NCI-H1105 (cell line): ENCODE measurements at regions not wholly inside any gene's neighbourhood (a gene's known extent, or its start where the extent isn't known, plus 50 kb on each side); places are given as distances from the start of the nearest gene placed in this dataset.
"Not testable (repeated sequence)": the region's sequence is repeated elsewhere in the genome, so short reads cannot be mapped to it uniquely, and the experiment has no call there.

Experiments
- DNase-seq: peaks from one replicate; lab custom pipeline; 2025; lab: John Stamatoyannopoulos, UW

DNA sequence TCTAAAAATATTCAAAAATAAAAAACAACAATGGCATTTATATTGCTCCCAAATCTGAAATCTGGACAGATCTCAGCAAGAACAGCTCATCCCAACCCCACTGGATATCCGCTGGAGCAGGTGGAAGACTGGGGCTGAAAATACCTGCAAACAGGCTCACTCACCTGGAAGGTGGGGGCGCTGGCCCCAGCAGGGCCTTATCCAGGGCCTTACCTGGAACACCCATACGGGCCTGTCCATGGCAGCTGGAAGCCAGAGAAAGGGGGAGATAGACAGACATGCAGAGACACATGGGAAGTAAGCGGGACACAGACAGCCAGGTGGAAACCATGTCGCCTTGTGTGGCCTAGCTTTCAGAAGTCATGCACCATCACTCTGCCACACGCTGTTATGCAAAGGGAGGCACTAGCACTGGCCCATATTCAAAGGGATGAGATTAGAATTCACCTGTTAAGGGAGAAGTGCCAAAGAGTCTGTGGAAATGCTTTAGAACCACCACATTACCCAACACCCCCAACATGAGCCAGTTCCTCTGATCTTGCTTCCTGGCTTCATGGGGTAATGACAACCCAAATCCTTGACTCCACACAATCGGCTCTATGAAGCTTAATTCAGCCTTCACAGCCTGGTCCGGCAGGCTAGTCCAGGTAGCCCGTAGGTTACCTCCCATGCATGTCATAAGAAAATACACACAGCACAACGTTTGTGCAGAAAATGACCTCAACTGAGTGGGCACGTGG is 99.0 kb upstream of the CDYL start:
- DNase-seq = no peak

DNA sequence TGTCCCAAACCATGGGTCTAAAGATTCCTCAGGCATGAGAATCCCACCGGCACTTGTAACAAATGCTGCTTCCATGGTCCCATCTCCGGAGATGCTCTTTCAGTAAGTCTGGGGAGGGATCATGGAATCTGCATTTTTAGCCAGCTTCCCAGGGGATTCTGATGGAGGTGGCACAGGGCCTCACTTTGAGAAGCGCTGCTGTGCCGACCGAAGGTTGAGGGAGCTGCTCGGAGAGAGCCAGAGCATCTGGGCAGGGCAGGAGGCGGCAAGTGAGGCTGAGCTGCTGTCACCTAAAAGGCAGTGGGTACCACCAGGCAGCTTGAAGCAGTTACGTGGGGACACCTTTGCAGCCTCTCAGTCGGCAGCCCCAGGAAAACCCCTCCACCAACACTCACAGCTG is 100.2 kb upstream of the CDYL start:
- no peak for DNase-seq

DNA sequence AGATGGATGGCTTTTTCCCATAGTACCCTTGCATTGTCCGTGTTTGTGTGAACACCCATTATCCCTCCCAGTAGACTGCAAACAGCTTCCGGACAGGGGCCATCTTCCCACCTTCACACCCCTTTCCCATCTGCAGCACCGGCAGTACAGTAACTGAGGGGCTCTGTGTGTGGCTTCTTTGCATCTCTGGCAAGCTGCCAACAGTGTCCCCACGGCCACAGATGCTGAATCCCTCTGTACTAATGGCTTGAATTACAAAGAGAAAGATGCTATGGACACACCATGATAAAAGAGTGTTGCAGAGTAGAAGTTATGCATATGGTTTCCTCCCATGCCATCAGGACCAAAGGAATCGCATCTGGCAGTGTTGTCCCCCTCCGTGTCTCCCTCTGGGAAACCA is 101.1 kb upstream of the CDYL start:
- no peak for DNase-seq

DNA sequence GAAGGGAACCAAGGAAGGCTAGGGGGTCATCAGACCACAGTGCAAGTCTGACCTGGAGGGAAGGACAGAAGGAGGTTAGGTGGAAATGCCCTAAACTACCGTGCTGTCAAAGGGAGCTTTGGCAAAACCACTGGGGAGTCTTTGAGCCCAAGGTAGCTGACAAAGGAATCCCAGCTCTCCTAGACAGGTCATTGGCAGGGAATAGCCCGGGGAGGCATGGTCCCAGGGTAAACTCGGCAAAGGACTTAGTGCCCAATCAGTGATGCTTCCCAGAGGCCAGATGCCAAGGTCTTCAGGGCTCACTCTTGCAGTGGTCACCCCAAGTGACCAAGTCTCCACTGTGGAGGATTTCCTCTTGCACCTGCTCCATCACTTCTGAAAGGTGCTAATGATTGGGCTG is 102.3 kb upstream of the CDYL start:
- DNase-seq = no peak

DNA sequence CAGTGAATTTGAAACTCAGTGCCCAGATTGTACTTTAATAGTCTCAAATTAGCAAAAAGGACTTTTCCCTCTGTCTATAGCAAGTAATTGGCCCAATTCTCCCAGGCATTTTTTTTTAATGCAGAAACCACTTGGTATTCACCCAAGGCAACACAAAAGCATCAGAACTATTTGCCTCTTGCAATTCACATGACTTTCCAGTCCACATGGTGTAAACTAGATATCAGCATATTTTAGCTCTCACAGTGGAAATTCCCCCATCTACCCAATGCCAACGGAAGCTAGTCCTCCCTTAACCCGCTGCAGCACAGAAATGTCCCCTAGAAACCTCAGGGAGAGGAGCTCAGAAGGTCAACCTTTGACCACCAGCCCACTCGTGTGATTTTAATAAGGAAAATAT is 103.4 kb upstream of the CDYL start:
- no peak for DNase-seq

DNA sequence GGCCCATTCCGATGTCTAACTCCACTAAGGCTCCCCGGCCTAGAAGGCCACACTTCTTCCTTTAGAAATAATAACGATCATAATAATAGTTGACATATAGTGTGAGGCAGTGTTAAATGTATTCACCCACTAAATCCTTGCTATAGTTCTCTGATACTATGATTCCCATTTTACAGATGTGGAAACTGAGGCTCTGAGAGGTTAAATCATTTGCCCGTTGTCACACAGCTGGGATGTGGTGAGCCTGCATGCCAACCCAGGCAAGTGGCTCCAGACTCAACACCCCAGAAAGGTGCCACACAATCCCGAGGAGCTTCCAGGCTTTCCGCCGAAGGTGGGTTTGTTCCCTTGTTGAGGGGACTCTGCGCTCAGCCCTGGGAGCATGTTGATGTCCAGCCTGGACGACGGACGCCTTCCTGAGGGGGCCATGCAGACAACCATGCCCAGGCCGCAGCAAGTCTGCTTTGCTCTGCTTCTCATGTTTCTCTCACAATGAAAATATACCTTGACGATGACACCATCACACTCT is 104.6 kb upstream of the CDYL start:
- DNase-seq = no peak

DNA sequence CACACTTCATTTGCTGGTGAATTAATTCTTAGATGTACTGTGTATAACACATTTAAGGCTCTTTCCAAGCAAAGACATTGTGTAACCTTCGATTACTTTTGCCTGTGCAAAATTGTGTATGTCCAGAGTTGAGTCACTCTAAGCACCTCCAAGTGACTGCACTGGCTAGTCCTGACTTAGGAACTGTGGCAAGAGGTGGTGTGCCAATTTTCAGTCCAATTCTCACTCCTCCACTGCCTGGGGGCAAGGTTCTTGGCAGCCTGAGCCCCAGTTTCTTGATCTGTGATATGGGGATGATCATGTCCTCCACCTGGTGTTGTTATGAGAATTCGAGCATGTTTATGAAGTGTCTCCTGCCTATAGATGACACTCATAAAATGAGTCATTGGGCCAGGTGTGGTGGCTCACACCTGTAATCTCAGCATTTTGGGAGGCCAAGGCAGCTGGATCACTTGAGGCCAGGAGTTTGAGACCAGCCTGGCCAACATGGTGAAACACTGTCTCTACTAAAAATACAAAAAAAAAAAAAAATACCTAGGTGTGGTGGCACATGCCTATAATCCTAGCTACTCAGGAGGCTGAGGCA is 105.3 kb upstream of the CDYL start:
- DNase-seq = no peak

DNA sequence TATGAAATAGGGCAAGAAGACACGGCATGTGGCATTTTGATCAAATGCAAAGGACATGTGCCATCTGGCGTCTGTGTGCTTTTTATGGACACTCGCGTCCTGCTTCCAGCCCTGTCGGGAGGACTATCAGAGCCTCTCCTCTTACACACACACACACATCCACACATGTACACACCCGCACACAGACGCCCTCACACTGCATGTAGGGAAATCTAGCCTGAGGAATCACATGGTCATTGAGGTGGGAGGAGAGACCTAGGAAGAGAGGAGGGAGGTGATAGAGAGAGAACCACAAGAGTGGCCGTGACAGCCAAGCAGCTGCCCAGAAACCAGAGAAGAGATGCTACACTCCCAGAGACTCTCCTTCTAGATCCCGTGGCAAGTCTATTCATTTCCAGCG is 105.9 kb upstream of the CDYL start:
- DNase-seq = no peak

DNA sequence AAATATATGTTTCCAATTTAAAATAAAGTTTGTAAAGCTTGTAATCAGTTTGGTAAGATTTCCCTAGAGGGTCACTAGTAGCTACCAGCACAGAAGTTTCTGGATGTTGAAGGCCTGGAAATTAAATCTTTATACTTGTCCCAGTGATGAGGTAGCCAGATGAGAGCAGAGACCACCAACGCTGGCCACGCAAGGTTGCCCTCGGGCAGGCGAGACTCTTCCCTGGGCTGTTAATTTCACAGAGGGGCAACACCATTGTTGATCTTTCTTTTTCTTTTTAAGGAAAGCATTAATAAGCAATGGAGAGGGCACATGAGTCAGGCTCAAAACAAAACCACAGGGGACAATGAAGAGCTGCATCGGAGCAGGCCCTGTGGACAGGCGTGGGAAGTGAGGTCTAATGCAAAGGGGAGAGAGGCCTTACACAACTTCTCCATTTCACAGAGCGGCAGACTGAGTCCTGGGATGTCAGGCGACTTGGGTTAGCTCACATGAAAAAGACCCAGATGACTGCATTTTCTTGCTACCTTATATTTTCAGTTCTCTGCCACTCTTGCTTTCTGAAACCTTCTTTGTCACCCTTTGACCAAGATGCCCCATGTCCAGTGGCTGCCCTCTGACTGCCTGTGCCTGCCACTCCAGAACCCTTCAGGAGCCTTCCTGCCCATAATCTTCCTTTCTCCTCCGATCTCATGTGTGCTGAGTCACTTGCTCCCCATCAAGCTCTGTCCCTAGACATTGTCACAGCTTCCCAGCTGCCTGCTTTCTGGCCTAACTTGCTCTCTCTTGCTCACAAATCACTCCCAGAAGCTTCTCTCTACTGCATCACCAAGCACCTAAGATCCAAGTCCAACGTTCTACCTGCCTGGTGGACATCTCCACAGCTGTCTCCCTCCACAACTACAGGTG is 107.7 kb upstream of the CDYL start:
- DNase-seq = no peak

DNA sequence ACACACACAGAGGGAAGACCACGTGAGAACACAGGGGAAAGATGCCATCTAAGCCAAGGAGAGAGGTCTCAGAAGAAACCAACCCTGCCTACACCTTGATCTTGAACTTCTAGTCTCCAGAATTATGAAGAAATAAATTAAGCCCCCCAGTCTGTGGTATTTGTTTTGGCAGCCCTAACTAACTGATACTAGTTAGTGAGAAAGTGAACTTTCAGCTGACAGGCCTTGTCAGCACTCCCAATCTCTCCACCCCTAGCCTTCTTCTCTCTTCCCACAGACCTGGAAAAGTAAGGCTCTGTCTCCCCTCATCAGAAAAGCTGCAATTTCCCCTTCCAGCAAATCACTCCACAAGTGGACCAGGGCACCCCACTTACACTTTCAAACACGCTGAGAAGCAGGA is 108.6 kb upstream of the CDYL start:
- no peak for DNase-seq

DNA sequence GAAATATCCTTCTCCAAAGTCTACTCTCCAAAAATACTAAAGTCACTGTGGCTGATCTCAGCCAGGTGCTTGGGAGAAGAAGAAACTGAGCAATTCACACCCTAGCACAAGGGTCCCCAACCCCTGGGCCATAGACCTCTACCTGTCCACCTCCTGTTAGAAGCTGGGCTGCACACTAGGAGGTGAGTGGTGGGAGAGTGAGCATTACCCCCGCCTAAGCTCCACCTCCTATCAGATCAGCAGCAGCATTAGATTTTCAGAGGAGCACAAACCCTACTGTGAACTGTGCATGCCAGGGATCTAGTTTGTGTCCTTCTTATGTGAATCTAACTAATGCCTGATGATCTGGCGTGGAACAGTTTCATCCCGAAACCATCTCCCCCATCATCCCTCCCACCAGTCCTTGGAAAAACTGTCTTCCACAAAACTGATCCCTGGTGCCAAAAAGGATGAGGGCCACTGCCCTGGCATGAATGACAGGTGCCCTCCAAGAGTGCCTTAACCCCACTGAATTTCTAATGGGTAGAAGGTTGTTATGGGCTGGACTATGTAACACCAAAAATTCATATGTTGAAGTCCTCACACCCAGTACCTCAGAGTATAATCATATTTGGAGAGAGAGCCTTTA is 109.2 kb upstream of the CDYL start:
- no peak for DNase-seq

DNA sequence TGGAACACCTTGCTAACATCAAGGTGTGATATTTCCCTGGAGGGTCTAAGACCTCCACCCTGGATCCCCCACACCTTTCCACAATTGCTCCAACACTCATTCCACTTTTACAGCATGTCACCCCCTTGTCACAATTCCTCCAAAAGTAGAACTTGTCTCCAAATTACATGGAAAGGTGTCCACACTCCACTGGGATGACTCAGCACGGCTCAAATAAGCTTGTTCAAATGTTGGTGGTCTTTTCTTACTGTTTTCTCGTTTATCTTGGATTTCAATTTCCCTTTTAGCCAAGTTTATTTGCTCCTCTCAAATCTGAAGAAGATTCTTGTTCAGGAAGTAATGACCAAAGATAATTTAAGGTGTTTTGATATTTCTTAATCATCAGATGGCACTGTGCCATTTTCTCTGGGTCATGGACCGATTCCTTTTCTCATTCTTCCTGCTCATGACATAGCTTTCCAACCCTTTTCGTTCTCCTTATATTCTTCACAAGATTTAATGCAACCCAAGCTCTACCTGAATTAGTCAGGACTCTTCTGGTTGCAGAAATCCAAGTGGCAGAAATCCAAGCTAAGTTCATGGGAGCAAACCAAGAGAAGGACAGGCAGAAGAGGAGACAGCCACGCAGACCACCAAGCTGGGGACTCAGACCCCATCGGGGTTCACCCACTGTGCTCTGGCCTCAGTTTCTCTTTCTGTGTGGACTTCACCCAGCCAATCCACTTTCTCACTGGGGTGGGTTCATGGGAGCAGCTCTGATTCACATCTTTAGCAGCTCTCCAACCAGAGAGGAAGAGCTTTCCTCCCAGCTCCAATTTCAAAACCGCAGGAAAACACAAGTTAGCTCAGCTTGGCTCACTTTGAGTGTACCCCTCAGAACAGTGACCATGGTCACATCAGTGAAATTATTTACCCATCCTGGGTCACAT is 110.5 kb upstream of the CDYL start:
- DNase-seq = no peak

DNA sequence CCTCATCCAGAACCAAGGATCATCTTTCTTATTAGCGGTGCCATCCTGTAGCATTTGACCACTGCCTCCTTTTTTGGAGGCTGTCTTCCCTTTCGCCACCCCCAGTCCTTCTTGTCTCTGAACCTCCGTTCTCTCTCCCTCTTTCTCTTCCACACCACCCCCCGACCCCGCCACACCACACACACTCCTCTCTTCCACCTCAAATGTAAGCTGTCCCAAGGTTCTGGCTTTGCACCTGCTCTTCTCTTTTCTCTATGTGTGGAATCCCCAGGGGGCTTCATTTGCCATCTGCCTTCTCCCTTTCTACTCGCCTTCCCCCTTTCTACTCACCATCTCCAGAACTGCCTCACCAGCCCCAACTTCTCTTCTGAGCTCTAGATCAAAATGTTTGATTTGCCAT is 111.3 kb upstream of the CDYL start:
- DNase-seq = no peak

DNA sequence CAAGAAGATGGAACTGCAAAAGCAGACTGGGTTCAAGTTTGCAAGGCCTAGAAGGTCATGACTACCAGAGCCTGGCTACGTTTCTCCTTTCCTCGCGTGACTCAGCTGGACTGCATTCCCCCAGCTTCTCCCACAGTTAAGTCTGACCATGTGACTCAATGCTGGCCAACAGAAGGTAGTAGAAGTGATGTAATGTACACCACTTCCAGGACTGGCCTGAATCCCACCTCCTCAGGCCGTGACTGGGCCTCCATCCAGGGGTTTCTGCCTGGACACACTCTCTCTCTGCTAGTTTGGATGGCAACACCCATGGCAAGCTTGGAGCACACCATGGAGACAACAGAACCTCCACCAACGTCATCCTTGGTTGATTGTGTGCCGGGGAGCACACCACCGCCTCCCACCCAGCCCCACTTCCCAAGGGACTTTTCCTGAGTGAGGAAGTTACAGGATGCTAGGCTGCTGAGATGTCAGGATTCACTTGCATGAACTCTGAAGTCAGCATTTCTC is 112.0 kb upstream of the CDYL start:
- no peak for DNase-seq

DNA sequence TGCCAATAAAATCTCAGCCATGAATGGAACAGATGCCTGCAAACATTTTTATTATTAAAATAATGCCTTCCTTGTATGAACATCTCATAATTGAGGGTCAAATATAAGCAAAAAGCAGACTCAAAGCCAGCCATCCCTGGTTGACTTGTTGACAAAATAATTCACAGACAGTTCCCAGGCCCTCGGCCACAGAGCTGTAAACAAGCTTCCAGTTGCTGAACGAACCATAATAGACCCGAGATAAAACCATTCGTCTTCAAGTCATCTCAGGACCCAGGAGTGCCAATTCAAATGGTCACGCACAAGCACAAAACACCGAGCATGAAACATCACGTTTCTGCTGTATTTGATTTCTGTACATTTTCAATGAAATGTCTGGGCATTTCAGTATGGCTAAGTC is 113.3 kb upstream of the CDYL start:
- DNase-seq = no peak

DNA sequence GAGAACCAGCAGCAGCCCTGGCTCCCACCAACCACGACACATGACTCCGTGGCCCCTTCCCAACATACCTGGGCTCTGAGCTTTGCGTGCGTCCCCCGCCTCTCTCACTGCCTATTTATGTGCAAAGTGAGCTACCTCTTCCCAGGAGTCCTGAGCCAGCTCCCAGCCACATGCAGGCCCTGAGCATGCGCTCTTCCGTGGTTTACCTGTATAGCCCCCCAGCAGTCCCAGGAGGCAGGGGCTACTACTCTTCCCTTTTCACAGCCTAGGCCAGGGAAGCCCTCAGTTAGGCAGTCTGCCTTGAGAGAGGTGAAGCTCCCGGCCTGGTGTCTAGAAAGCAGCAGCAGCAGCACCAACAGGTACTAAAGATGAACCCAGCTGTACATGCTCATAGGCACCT is 114.8 kb upstream of the CDYL start:
- no peak for DNase-seq

DNA sequence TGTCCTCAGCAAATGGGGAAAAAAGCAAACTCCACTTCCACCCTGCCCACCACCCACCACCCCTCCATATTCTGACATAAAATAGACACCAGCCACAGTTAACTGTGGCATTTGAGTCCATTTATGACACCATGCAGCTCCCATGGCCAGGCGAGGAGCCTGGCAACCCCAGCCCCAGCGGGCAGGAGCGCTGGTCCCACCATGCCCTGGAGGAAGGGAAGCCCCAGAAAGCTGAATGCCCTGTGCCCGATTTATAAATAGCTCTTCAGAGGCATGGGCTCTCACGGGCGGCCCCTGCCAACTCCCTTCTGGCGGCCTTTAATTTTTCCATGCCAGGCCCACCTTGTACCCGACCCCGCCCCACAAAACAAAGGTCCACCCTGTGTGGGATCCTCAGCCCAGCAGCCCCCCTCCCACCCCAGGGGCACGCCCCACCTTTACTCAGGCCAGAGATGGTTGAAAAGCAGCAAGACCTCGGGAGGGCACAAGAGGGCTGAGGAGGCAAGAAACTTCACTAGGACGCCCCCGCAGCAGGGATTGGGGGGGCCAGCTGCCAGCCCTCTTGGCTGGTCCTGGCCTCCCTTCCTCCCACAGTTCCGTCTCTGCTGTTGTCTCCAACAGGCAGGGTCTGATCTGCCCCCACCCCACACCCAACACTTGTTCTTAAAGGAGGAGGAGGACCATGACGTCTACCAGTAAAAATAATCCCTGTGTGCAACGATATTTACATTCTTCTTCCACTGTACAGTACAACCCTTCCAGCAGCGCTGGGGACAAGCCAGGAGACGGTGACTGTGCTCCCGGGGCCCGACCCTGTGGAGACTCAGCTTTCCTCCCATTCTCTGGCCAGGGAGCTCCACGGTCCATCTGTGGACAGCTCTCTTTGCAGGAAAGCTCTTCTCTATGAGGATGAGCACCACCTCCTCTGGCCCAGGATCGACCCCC is 115.6 kb upstream of the CDYL start:
- no peak for DNase-seq

DNA sequence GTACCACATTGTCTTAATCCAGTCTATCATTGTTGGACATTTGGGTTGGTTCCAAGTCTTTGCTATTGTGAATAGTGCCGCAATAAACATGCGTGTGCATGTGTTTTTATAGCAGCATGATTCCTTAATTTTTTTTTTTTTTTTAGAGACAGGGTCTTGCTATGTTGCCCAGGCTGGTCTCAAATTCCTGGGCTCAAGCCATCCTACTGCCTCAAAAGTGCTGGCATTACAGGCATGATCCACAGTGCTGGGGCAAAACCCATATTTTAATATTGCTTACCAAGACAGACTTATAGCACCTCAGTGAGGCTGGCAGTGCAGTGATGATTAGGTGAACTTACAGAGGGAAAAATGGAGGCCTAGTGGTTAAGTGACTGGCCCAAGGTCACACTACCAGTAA is 116.5 kb upstream of the CDYL start:
- not testable (repeated sequence) for DNase-seq

DNA sequence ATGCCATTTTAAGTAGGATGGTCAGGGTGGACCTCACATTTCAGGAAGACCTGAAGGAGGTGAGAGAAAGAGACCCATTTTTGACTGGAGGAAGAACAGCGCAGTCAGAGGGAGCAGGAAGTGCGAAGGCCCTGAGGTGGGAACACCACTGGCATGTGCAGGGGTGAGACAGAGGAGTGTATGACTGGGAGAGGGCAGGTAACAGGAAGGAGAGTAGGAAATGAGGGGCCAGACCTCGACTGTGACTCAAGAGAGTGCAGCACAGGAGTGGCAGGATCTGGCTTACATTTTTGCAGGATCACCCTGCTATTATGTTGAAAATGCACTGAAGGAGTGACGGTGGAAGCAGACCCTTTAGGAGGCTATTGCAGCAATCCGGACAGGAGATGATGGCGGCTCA is 117.7 kb upstream of the CDYL start:
- no peak for DNase-seq

DNA sequence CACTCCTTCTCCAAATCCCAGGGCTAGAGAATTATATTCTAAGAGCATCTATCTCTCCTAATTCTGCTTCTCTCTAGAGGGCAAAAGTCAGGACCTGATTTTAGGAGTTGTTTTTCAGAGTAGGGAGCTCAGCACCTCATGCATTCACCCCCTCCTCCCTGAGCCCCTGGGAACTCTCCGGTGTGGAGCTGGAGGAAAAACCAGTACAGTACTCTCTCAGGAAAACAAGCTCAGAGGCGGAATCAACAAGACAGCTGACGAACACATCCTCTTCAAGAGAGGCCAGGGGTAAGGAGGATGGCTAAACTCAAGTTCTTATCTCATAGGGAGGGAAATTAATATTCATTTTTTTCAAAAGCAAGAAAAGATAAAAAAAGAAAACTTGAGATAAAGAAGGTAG is 120.1 kb upstream of the CDYL start:
- DNase-seq = no peak
